ENCODE measurements at regions not wholly inside any gene's neighbourhood (a gene's known extent, or its start where the extent isn't known, plus 50 kb on each side); places are given as distances from the start of the nearest gene placed in this dataset.

DNA sequence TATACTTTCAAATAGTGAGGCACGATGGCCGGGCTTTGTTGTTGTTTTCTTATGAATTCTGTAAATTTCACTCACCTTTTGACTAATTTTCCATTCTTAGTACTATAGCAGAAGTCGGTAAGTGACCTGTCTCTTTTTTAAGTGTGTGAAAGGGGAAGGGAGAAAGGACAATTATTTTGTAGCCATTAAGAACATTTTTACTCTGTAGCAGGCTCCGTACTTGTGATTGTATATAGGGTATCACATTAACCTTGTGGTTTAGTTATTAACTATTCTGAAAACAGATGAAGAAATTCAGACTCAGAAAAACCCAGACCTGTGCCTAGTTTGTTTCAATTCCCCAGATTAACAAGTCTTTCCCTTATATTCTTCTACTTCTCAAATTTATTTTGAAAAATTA, 78.7 kb downstream of the CASP12 start:
- TF ChIP-seq, protein P1, sequence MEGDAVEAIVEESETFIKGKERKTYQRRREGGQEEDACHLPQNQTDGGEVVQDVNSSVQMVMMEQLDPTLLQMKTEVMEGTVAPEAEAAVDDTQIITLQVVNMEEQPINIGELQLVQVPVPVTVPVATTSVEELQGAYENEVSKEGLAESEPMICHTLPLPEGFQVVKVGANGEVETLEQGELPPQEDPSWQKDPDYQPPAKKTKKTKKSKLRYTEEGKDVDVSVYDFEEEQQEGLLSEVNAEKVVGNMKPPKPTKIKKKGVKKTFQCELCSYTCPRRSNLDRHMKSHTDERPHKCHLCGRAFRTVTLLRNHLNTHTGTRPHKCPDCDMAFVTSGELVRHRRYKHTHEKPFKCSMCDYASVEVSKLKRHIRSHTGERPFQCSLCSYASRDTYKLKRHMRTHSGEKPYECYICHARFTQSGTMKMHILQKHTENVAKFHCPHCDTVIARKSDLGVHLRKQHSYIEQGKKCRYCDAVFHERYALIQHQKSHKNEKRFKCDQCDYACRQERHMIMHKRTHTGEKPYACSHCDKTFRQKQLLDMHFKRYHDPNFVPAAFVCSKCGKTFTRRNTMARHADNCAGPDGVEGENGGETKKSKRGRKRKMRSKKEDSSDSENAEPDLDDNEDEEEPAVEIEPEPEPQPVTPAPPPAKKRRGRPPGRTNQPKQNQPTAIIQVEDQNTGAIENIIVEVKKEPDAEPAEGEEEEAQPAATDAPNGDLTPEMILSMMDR (IDR thresholded peaks at IDR 0.05) = no peak
- no peak for TF ChIP-seq POLR2A (IDR thresholded peaks at IDR 0.05)
- TF ChIP-seq POLR2AphosphoS5 (IDR thresholded peaks at IDR 0.05; ENCODE audit: insufficient read depth in 1 of 2, low read depth in 1 of 2) = no peak
- no peak for DNase-seq (ENCODE audit: extremely low spot score in 2 of 2)
- H3K27ac ChIP-seq = no peak overlapping the region
- H3K9me3 ChIP-seq = no peaks in the 10 kb centered on the region
- no peaks in the 10 kb centered on the region for H3K4me1 ChIP-seq
- H3K27me3 ChIP-seq = no peaks in the 10 kb centered on the region
- H3K36me3 ChIP-seq = no peaks in the 10 kb centered on the region
- no peak overlapping the region for H3K4me3 ChIP-seq
- intact Hi-C loops (cut with DNase I) = no loop called here

GRCh38 chr11:104819107-104819506, 79.2 kb downstream of the CASP12 start:
- no peak overlapping the region for H3K27ac ChIP-seq
- H3K4me3 ChIP-seq = no peak overlapping the region
- intact Hi-C loops (cut with DNase I) = no loop called here
- no peaks in the 10 kb centered on the region for H3K27me3 ChIP-seq
- no peak for DNase-seq (ENCODE audit: extremely low spot score in 2 of 2)
- H3K9me3 ChIP-seq = no peaks in the 10 kb centered on the region
- H3K36me3 ChIP-seq = no peaks in the 10 kb centered on the region
- H3K4me1 ChIP-seq = no peaks in the 10 kb centered on the region
- TF ChIP-seq, protein P1 (IDR thresholded peaks at IDR 0.05) = no peak
- TF ChIP-seq POLR2A (IDR thresholded peaks at IDR 0.05) (no peak), POLR2AphosphoS5 (IDR thresholded peaks at IDR 0.05; ENCODE audit: insufficient read depth in 1 of 2, low read depth in 1 of 2) (no peak)

DNA sequence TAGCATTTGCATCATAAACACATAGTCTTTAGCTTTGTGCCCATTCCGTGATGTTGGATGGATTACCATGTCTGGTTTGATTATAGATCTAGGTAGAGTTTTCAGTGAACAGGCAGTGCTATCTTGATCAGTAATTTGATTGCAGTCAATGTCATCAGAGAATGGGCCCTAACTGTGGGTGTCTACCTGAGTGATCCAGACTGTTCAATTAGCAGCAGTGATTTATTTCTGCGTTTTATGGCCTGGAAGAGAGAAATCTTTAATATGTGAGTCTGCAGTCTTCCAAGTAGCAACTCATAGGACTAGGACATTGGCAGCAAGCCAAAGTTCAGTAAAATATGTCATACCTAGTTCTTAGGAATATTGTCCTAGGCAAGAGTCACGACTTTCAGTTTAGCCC, 80.3 kb downstream of the CASP12 start:
- H3K4me3 ChIP-seq = no peak overlapping the region
- no peaks in the 10 kb centered on the region for H3K36me3 ChIP-seq
- H3K27ac ChIP-seq = no peak overlapping the region
- intact Hi-C loops (cut with DNase I) = no loop called here
- no peaks in the 10 kb centered on the region for H3K4me1 ChIP-seq
- DNase-seq (ENCODE audit: extremely low spot score in 2 of 2) = no peak
- TF ChIP-seq POLR2AphosphoS5 (IDR thresholded peaks at IDR 0.05; ENCODE audit: insufficient read depth in 1 of 2, low read depth in 1 of 2) = no peak
- TF ChIP-seq, protein P1 (IDR thresholded peaks at IDR 0.05) = no peak
- no peak for TF ChIP-seq POLR2A (IDR thresholded peaks at IDR 0.05)
- no peaks in the 10 kb centered on the region for H3K27me3 ChIP-seq
- H3K9me3 ChIP-seq = no peaks in the 10 kb centered on the region

DNA sequence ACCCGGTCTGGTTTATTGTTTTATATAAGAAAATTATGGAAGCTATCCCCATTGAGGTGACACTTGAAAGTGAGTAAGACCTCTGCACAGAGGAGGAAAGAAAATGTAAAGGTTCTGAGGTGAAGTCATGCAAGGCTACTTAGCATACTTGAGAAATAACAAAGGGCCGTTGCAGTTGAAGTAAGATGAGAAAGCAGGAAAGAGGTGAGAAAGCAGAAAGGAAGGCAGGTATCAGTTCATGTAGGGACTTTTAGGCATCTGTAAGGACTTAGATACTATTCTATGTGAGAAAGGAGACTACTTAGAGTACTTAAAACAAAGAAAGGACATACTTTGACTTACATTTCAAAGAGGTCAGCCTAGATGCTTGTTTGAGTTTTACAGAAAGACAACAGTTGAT, 84.7 kb downstream of the CASP12 start:
- no peak for DNase-seq (ENCODE audit: extremely low spot score in 2 of 2)
- no peaks in the 10 kb centered on the region for H3K4me1 ChIP-seq
- intact Hi-C loops (cut with DNase I) = no loop called here
- no peak overlapping the region for H3K4me3 ChIP-seq
- H3K36me3 ChIP-seq = no peaks in the 10 kb centered on the region
- no peaks in the 10 kb centered on the region for H3K27me3 ChIP-seq
- TF ChIP-seq POLR2A (IDR thresholded peaks at IDR 0.05) (no peak), POLR2AphosphoS5 (IDR thresholded peaks at IDR 0.05; ENCODE audit: insufficient read depth in 1 of 2, low read depth in 1 of 2) (no peak)
- TF ChIP-seq, protein P1 (IDR thresholded peaks at IDR 0.05) = no peak
- no peaks in the 10 kb centered on the region for H3K9me3 ChIP-seq
- no peak overlapping the region for H3K27ac ChIP-seq

DNA sequence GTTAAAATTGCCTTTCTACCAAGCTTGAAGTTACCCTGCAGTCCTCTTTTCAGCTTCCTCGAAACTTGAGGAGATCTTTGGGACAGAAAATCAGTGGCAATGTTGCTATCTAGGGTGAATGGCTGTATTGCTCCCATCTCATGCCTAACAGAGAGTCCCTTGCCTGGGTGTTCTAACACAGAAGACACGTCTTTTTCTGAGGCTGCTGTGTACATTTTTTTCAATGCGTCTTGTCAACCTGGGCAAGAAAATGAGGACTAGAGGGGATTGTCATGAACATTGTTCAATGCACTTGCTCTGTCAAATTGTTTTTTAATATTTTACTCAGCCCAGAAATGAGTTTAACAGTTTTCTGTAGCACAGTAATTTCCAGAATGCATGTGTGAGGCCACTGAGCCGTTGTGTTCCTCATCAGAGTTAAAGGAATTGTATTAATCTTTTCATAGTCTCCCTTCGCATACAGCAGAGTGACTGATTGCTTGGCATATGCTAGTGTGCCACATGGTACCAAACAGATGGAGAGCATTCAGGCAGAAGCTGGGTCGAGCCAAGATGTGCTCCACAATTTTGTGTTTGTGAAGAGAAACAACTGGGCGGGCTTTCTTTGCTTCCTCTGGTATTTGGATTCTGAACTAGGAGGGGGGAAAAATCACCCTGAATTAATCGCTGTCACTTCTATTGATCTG, 86.0 kb downstream of the CASP12 start:
- Histone ChIP-seq H3K4me3 (no peak overlapping the region), H3K36me3 (no peaks in the 10 kb centered on the region), H3K27ac (no peak overlapping the region), H3K9me3 (no peaks in the 10 kb centered on the region), H3K4me1 (no peaks in the 10 kb centered on the region), H3K27me3 (no peaks in the 10 kb centered on the region)
- no peak for DNase-seq (ENCODE audit: extremely low spot score in 2 of 2)
- intact Hi-C loops (cut with DNase I) = no loop called here
- TF ChIP-seq, protein P1 (IDR thresholded peaks at IDR 0.05) = no peak
- no peak for TF ChIP-seq POLR2A (IDR thresholded peaks at IDR 0.05)
- TF ChIP-seq POLR2AphosphoS5 (IDR thresholded peaks at IDR 0.05; ENCODE audit: insufficient read depth in 1 of 2, low read depth in 1 of 2) = no peak
